ENCODE measurements at regions not wholly inside any gene's neighbourhood (a gene's known extent, or its start where the extent isn't known, plus 50 kb on each side); places are given as distances from the start of the nearest gene placed in this dataset.

DNA sequence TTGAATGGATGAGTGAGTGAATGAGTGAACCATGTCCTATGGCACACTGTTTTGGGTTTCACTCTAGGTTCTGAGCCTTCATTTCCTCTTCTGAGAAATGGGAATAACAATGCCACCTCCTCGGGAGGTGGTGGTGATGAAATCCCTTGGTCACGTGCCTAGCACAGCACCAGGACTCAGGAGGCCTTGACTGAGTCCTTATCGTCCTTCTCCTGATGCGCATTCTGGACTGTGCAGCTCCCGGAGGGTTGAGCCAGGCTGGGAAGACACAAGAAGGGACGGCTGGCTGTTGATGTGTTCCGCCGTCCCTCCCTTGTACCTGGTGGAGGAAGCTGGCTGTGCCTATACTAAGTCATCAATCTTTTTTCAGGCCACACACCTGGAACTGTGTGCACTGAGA is 437.3 kb downstream of the ZNF521 start:
- no peak for DNase-seq

DNA sequence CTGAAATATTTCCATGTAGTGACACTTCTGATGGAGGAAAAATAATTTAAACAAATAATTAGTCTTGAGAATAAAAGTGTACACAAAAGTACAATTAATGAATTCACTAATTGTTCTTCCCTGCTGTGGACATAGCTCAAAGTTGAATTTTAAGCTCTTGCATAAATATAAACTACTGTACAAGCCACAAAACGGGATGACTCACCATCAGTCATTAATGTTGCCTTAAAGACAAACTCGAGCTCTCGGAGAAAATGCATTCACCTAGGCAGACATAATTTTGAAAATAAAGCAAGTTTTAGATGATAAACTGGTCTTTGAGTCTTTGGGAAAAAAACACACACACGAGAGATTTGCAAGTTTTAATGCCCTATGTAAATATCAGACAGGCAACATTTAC is 436.4 kb downstream of the ZNF521 start:
- no peak for DNase-seq

DNA sequence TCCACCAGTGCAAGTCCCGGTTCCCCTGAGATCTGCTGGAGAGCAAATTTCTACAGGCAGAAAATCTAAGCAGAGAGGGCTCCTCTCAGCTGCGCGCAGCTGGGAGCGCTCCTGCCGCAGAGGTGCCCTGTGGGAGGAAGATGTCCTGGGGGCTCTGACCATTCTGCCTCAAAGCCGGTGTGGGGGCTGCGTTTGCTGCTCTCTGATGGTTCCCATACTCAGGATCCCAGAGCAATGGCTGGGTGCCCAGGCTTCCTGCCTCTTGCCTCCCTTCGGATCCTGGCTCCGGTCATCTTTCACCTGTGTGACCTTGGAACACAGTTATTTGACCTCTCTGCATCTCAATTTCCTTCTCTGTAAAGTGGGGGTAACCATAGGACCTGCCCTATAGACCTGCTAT is 434.2 kb downstream of the ZNF521 start:
- DNase-seq: no peak

DNA sequence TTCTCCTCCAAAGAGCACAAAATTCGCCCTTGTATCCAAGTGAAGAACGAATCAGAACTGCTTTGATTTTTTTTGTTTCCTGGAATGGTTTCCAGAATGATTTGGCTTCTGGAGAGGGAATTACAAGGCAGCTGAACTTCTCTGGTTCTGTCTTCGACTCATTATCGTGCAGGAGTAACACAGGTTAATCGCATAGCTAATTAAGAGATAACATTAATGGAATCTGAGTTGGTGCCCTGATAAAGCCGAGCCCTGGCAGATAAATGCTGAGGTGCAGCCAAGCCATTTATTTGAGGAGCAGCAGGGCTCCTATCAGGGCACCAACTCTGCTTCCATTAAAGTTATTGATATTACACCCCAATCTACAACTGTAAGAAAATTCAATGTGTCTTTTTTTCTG is 433.7 kb downstream of the ZNF521 start:
- DNase-seq: no peak

DNA sequence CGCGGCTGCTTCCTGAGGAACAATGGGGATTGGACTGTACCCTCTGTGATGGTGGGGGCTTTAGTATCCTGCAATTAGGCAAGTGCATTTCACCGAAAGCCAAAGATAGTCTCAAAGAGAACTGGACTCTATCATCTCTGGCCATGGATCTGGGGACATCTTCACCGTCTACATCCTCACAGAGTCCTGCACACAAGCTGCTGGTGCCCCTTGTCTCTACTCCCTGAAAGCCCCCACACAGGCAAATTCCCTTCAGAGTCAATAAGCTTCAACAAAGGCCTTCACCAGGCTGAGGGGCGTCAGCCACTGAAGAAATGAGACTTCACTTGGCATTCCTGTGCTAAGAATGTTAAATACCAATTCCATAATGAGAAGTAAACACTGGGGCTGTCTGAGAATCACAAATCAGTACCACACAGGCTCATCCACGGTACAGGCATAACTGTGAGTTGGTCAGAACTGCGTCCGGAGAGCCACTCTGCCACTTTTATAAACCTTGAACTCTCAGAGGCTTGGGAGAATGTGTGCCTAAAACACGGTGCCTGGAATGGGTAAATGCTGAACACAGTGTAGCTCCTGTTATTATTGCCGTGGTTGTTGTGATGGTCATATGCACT is 432.7 kb downstream of the ZNF521 start:
- DNase-seq: no peak

DNA sequence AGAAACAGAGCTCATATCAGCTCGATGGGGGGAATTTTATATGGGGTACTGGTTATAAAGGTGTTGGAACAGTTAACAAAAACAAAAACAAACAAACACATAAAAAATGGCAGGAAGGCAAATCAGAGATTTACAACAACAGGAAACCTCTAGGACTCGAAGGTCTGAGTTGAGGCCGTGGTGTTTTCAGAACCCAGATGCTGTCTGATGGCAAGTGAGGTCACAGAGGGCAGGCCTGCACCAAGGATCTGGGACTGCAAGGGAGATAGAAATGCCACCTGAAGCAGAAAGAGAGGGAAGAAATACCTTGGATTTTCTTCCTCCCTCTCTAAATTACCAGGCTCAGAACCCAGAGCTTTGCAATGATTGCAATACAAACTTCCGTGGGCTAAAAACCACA is 429.5 kb downstream of the ZNF521 start:
- DNase-seq: no peak

DNA sequence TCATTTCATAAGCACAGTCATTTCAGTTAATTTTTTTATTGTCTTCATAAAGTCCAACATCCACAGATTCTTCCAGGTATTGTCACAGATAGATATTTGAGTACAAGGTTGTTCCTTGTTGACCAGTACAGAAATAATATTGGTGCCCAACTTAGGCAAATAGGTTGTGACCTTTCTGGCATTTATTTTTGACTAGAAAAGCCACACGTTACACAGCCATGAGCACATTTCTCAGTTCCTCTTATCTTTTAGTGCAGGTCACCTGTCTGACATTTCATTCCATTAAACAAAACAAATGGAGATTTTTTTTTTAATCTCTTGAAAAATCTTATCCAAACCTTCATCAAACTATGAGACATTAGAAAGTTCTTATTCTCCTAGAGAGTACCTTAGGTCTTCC is 428.8 kb downstream of the ZNF521 start:
- DNase-seq: no peak

DNA sequence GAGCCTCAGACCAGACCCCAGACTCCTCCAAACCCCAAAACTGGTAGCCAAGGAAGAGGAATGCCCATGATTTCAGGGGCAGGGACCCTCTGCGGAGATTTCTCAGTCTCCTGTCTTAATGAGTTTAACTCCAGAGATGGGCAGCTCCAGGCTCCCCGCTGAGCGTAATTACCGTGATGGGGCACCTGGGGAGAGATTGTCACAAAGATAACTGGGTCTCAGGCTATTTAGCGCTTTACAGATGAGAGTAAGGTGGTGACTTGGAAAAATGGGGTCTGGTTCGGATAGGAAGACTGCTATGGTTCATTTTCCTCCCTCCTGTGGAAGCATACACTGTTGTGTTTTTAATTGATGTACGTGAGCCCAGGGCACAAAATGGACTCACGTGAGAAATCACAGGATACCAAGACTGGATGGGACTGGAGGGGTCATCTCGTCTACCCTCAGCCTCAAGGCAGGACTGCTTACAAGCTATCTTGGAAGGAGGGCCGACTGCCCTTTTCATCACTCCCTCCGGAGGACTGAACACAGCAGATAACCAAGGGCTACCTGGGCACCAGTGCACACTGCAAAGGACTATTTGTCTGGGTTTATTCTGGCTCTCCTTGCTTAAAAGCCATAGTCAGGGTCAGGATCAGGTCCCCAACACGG is 427.8 kb downstream of the ZNF521 start:
- no peak for DNase-seq

DNA sequence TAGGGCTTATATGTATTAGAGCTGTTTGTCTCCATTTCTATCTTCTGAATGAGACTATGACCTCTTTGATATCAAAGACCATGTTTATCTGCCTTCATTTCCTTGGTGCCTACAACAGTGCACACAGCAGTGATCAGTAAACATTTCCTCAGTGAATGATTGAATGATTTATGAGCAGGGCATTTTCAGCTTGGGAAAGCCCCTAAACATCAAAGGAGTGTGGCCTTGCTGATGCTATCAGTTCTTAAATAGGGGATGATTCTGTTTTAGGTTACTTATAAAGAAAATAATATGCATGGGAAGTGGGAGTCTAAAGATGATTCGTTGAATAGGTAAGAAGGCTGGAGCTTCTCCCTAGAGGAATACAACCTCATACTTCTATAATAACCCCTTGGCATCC is 425.3 kb downstream of the ZNF521 start:
- DNase-seq: no peak

DNA sequence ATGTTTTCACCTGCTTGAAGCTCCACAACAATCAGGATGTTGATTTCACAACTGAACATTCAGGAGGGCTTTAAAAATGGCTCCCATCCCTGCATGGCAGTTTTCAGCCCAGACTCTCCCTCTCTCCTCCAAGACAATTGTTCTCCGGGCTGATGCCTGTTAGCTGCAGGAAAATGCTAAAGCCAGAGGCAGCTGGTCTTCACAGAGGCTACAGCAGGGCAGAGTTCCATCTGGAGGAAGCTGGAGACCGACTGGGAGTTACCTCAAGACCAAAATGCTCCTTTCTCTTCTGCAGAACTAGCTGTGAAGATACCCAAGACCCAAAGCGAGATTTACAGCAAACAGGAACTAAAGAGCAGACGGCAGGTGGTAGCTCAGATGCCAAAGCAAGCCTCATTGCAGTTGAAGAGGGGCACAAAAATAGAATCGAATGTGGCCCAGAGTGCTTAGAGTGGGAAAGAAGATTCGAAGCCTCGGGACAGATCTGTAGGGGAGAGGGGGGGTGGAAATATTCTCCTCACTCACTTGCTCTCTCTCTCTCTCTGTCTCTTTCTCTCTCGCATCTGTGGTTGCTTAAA is 423.6 kb downstream of the ZNF521 start:
- no peak for DNase-seq

DNA sequence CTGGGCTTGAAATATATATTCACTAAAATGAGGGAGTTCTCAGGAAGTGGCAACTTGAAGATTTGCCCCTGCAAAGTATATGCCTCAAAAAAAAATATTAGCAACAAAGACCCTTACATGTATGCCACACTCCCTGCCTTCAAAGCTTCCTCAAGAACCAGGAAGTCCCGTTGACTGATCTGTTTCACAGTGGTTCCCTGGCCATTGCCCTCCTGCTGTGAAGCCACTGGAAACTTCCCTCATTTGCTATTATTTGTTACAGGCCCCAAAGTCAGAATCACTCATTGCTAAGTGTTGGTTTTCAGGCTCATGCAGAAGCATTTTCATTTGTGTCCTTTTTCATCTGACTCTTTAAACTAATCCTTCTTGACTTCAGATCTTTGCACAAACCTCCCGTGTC is 421.5 kb downstream of the ZNF521 start:
- DNase-seq: no peak

DNA sequence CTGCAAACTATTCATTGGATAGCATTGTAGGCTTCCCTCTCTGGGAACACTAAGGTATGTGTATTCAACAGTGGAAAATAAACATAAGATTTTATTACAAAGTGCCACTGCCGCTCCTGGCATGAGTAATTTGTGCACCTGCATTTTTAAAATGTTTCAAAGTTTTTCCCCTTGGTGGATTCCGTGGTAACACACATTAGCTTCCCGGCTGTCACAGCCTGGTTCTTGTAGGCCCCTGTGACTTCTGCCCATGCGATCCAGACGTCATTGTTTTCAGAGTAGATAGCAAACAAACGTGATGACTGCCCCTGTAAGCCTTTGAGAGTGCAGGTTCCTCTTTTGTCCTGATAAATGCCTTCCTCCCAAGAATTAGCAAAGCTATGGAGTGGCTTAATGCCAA is 421.0 kb downstream of the ZNF521 start:
- DNase-seq: no peak

DNA sequence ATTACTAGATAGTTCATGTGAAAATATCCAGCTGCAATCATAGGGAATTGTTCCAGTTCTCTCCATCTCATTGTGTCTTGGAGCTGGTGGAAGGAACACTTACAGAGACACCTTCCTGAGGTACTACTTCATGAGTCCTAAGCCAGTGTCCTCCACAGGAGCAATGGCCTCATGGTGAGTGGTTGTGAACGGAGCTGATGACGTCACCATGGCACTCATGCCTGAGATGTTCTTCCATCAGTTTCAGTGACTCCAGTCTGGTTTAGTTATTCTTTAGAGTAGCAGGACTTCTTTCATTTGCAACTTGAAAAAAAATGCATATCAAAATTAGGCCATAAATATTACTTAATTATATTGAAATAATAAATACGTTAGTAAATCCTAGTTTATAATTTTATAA is 418.6 kb downstream of the ZNF521 start:
- no peak for DNase-seq

DNA sequence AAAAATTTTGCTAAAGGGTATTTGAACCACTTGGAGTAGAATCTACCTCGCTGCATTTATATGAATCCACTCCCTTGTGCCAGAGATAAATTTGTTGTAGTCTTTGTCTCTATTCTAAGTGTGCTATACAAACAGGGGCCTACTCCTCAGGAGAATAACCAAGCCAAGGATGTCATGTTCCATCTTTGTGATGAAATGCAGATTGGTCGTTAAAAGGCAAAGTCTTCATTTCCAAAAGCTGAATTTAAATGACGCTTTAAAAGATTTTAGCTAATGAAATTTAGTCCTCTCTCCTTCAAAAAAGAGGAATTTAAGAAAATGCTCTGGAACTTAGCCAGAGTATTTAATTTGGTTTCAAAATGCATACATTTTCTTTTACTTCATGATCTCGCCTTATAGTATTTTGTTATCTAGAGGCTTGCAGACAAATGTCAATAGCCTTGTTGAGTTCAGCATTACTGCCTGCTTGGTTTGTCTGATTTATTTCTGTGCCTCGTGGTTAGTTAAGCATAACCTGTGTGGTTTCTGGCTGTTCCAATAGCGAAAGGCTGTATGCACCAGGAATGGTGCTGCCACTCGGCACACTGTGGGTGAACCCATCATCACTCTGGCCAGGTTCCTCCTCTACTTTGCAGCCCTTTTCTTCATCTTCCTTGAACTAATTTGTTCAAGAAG is 417.6 kb downstream of the ZNF521 start:
- no peak for DNase-seq

DNA sequence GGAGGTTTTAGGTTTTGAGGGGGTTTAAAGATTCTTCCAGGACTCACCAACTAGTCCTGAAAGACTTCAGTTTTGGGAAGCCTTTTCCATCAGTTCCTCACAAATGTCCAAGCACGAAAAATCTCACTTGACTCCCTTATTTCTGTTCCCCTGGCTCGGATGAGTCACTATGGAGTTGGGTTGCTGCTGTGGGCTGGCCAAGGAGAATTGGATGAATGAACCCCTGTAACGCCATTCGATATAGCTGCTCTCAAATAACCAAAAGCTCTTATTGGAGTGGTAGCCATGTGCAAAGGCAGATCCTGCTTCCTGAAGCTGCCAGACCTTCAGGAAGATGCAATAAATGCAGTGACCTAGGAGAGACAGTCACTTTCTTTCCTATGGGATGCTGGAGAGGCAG is 417.0 kb downstream of the ZNF521 start:
- no peak for DNase-seq

DNA sequence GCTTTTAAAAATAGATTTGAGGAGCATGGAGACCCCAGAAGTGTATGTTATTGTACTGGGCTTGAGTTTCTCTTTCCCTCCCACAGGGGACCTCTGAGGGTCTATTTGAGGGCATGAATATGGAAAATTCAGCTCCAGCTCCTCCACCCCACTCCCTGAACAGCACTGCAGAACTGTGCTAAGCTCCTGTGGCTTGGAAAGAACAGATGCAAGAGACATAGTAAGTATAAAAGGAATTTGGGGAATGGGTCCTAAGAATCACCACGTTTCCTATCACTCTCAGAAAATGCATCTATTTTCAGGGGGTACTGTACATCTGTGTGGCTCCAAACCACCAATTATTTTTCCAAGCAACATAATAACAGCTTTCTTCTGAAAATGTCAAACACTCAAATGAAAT is 416.1 kb downstream of the ZNF521 start:
- DNase-seq: no peak

DNA sequence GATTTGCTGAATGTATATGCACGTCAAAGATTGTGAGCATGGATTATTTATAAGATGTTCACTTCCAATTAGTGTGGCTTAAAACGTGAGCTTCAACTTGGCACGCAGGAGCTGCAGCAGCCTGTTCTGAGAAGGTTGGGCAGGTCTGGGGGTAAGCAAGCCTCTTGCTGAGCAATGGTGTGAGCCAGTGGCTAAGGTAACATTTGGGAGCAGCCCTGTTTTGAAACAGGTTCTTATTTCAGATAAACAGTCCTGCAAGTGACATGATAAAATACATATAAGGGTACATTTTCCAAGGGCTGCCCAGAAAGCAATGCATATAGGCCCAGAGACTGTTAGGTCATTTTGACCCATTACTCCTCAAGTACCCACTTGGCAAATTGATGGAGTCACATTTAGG is 415.3 kb downstream of the ZNF521 start:
- no peak for DNase-seq

DNA sequence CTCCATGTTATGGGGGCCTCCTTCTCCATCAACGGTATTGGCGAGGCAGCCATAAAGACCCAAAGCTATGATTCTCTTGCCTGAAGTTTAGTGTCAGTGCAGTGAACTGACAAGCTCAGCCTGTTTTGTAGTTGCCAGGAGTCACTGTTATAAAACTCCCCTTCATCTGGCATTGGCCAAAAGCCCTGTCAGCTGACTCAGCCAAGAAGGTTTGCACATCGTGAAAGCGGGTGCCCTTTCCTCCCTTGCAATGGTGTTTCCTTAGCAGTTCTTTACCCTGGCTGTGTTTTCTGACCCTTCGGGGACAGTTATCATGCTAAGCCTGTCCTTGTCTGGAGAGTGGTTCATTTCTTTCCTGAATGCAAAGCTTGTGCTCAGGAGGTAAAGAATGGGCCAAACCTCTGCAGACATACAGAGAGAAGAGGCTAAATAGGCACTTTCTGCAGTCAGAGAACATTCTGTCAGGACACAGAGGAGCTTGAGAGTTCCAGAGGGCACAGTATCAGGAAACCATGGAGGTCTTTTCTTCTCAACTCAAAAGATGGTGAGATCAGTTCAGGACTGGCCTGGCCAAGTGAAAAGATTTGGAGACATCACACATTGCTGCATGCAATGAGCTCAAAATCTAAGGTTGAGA is 414.2 kb downstream of the ZNF521 start:
- no peak for DNase-seq

DNA sequence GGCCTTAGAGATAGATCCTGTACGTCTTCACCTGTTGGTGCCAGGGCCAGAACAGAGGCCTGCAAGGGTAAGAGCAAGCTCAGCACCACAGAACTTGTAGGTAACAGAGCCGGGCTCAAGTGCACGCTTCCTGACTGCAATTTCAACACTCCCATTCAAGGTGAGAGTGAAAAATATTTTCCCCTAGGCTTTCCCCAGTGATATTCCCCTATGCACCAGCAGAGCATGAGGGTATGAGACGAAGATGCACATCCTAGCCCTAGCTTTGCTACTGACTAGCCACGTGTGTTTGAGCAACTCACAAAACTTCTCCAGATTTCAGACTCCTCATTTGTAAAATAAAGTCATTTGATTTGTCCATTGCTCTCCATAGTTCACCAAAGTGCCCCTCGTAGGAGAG is 411.6 kb downstream of the ZNF521 start:
- DNase-seq: no peak

DNA sequence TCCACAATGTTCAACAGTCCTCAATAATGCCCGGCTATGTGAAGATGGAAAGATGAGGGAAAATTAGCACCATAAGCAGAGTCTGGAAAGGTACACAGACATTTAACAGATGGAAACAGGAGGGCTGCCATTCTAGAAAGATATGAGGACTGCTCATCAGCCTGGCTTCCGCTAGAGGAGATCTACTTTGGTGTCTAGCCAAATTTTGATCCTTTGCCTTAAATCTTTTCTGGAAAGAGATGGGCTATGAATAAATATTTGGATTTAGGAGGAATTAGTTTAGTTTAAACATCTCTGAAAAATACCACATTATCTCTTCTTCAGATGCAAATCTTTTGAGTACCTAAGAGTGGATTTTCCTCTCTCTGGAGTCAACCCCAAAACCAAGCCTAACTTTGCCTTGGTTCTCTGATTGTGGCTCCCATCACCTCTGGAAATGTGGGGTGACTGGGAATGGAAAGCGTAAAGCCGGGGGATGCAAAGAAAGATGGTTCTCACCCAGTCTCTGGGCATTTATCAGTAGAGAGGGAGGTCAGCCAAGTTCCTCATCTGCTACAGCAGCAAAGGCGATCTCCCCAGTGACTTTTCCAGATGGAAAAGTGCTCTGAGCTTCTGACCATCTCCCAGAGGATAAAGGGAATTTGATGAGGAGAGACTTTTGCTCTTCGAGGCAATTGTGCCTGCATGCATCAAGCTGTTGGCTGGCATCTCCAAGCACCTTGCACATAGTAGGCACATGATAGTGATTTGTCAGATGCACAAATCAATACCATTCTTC is 410.6 kb downstream of the ZNF521 start:
- no peak for DNase-seq

DNA sequence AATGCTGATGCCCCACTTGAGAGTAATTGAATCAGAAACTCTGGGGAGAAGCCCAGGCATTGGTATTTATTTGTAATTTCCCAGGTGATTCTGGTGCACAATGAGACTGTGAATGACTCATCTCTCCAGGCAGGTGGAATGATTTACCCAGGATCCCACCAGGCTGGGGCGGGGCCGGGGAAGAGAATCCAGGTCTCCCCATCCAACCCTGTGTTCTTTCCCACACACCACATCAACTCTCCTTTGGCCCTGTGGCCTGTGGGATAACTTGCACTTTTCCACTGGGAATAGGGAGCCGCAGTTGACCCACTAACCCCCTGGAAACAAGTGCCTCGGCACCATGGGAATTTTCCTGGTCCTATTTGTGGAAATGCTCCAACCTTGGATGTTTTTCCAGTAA is 409.8 kb downstream of the ZNF521 start:
- DNase-seq: no peak

DNA sequence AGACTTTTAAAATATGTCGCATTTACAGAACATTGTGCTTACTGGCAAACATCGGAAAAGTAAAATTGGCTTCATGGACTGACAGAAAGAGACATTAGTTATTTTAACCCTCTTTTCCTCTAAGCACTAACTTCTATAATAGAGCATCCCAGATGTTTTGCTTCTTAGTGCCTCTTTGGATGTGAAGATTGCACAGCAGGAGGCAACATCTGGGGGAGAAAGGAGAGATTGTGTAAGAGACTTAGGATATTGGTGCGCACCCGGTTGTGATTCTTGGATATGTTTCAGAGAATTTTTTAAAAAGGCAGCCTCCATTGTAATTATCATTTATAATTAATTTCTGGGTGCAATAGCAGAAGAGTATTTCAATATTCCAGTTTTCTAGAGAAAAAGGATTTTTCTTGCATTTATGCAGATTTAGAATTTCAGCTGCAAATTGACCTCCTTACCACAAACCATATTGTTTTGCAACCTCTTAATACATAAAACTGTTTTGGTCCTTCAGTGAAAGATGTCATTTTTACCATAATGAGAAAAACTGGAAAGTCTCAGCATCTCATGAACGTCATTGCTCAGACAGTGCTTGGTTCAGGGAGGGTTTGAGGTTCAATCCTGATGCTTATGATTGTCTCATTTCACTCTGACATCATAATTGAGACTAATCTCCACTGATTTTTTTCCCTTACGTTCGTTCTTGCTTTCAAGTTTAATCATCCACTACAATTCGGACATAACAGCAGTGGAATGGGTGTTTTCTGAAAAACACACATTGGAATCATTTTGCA is 404.3 kb downstream of the ZNF521 start:
- DNase-seq: no peak
